Embryonic facial prominence (tissue), 1 donor: ENCODE measurements at regions not wholly inside any gene's neighbourhood (a gene's known extent, or its start where the extent isn't known, plus 50 kb on each side); places are given as distances from the start of the nearest gene placed in this dataset.

Experiments used
- DNase-seq: peaks from one replicate; pipeline ENCODE4 v3.0.0-alpha.2; 2016; ENCODE audit errors: extremely low spot score

DNA sequence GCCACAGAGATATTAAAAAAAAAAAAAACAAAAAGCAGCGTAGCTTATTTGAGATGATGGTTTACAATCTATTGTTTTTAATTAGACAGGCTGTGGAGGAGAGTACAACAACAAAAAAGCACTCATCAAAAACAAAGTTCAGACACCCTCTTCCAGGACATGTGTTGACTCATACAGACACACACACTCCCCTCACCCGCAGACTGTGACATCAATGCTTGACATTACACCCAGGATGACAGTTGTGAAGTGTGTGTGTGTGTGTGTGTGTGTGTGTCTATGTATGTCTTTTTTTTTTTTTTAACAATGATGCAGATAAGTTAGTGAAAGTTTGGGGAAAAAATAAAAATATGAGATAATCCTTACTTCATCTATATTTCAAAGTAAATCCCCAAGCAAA is 303.6 kb downstream of the GPAM start:
- DNase-seq, result no peak

GRCh38 chr10:111885046-111885445 is 298.5 kb downstream of the GPAM start:
- no peak for DNase-seq

- no peak for DNase-seq
These were observed 297.6 kb downstream of the GPAM start for GRCh38 chr10:111885919-111886318.

DNA sequence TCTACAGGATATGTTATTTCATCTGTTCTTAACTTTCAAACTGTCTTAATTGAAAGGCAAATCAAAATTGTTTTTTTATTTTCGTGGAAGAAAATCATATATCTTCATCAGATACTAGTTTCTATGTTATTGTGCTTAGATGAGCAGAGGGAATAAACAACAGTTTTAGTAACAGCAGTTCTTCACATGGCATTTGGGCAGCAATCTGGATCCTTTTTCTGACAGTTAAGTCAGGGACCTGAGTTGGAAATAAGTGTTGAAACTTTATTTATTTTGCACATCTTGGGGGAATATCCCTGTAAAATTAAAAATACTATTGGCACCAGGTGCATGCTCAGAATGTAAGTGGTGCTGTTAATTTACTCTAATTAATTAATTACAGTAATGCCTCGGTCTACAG is 296.3 kb downstream of the GPAM start:
- no peak for DNase-seq

GRCh38 chr10:111890046-111890445 is 293.5 kb downstream of the GPAM start:
- no peak for DNase-seq

DNA sequence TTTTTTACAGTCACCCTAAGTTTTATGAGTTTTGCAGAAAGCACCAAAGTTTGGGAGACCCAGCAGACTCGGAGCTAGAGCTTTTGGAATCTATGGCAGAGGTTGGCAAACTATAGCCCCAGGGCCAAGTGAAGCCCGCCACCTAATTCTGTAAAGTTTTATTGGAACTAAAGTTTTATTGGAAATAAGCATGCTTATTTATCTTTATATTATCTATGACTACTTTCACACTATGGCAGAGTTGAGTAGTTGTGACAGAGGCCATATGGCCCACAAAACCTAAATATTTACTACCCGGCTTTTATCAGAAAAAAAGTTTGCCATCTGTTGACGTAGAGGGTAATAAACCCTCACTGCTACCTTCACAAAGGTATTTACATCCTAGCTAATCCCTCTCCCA is 267.6 kb downstream of the GPAM start:
- DNase-seq, result no peak

GRCh38 chr10:111921821-111922220 is 261.7 kb downstream of the GPAM start:
- no peak for DNase-seq

DNA sequence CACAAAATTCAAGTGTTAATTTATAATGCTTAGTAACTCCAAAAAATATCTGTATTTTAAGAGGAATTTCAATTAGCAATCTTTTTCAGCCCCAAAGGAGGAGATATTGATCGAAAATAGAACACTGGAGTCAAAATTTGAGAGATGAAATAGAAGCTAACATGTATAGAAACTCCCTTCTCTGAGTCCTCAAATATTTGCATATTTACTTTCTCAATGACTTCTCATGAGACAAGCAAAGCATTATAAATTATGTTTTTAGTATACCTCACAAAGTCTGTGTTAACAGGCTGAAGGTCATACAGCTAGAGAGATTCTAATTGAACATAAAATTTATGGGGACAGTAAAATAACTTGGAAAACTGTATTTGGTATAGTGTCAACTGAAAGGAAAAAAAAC is 260.5 kb downstream of the GPAM start:
- DNase-seq, result no peak

- DNase-seq, result no peak
These were observed 257.3 kb downstream of the GPAM start for GRCh38 chr10:111926286-111926685.

GRCh38 chr10:111933937-111934336 is 249.6 kb downstream of the GPAM start:
- no peak for DNase-seq

- DNase-seq, result no peak
These were observed 248.6 kb downstream of the GPAM start for GRCh38 chr10:111934931-111935330.

DNA sequence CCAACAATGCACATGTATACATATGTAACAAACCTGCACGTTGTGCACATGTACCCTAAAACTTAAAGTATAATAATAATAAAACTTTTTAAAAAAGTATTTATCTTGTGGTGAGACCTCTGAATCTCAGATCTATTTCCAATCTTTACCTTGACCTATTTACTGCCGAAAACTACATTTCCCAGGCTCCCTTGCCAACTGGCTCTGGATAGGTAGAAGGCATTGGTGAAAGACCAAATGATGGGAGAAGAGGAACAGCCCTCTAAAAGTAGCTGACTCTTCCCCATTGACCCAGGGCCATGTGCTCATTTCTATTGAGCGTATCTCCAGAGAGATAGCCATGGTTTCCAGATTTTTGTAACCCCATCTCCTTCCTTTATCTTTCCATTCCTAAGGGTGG is 247.4 kb downstream of the GPAM start:
- DNase-seq, result no peak

GRCh38 chr10:111944331-111944730 is 239.2 kb downstream of the GPAM start:
- DNase-seq, result no peak

- no peak for DNase-seq
These were observed 229.6 kb downstream of the GPAM start for GRCh38 chr10:111953949-111954348.

- DNase-seq, result no peak
These were observed 229.2 kb downstream of the GPAM start for GRCh38 chr10:111954386-111954785.

DNA sequence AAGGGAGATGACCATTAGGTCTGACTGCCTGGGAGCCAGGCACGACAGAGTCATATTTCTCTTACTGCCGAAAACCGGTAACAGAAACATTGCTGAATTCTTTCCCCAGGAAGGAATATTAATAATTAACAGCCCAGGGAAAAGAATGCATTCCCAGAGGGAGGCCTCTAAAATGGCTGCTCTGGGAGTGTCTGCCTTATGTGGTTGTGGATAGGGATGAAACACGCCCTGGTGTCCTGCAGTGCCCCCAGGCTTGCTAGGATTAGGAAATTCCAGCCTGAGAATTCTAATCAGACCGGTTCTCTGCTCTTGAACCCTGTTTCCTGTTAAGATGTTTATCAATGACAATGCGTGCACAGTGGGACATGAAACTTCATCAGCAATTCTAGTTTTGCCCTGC is 226.7 kb downstream of the GPAM start:
- no peak for DNase-seq

GRCh38 chr10:111962951-111963350 is 220.6 kb downstream of the GPAM start:
- no peak for DNase-seq

GRCh38 chr10:111967116-111967515 is 216.4 kb downstream of the GPAM start:
- DNase-seq, result no peak

DNA sequence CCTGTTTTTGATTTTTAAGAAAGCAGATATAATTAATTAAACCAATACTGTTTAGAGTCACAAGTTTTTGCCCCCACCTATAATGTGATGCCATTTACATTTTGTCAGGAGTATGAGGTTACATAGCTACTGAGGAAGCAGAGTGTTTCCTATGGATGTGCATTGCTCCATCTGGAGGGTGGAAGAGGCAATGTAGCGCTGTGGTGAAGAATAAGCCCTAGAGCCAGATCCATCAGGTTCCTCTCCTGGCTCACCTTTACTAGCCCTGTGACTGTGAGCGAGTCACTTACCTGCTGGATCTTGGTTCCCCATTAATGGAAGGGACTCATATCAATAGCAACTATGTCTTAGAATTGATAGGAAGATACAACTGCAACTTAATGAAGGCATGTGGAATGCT is 216.0 kb downstream of the GPAM start:
- no peak for DNase-seq

- DNase-seq, result no peak
These were observed 214.9 kb downstream of the GPAM start for GRCh38 chr10:111968647-111969046.

- no peak for DNase-seq
These were observed 213.5 kb downstream of the GPAM start for GRCh38 chr10:111970111-111970510.

GRCh38 chr10:111972109-111972508 is 211.5 kb downstream of the GPAM start:
- DNase-seq, result no peak

DNA sequence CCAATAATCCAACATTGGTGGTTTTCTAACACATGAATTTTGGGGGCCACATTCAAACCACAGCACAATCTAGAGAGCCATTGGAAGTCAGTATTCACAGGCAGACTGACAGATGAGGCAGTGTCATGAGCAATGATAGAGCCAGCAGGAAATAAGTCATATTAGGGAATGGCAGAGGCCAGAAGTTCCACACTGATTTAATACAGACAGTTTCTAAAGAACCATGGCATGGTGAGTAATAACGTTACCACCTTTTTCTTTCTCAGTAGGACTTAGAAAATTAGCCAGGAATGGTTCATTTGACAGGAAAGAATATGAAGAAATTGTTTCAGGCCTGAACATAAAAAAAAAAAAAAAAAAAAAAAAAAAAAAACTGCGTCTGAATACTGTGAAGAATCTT is 210.3 kb downstream of the GPAM start:
- no peak for DNase-seq

- no peak for DNase-seq
These were observed 209.7 kb downstream of the GPAM start for GRCh38 chr10:111973826-111974225.

DNA sequence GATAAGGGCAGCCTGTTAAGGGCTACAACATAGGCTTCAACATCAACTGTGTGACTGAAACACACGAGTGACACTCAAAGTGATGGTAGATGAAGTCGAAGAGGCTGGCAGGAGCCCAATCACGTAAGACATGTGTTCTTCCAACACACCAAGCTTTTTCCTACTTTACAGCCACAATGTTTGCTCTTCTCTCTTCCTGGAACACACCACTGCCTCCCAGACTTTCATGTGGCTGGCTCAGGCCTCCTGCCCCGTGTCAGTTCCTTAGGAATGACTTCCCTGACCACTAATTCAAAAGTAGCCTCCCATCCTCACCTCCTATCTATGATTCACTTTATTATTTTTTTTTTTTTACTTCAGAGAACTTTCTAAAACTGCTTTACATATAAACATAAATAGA is 209.2 kb downstream of the GPAM start:
- no peak for DNase-seq
